GM23338 (cell line): ENCODE measurements at regions not wholly inside any gene's neighbourhood (a gene's known extent, or its start where the extent isn't known, plus 50 kb on each side); places are given as distances from the start of the nearest gene placed in this dataset.

ENCODE experiments used
- ATAC-seq: fragments of 200-7000 bp; cut with Tn5 transposase; 3 replicates; pipeline ENCODE4 v1.9.1; 2020
- DNase-seq: peaks from one replicate; pipeline ENCODE4 v3.0.0-alpha.2; 2015; ENCODE audit warnings: low spot score
- H2AFZ ChIP-seq: fragments of 200-600 bp; sonication (generic); 2 replicates; pipeline ENCODE4 v1.8.0; 2016; ENCODE audit warnings: antibody characterized with exemption, mild to moderate bottlenecking, moderate library complexity
- H3F3A ChIP-seq: fragments of 200-600 bp; sonication (generic); replicated peaks from 2 replicates; pipeline ENCODE4 v1.8.0; 2017; ENCODE audit warnings: antibody characterized with exemption, mixed run types, low read depth
- H3K27ac ChIP-seq: fragments of 200-600 bp; sonication (generic); 2 replicates; pipeline ENCODE4 v1.6.1; 2016; ENCODE audit warnings: low read depth
- H3K27me3 ChIP-seq: fragments of 200-600 bp; sonication (generic); 2 replicates; pipeline ENCODE4 v1.8.0; 2016; ENCODE audit warnings: mild to moderate bottlenecking, mixed run types, moderate library complexity; ENCODE audit not compliant: insufficient read depth
- H3K36me3 ChIP-seq: fragments of 200-600 bp; sonication (generic); 2 replicates; pipeline ENCODE4 v1.8.0; 2016; ENCODE audit warnings: mild to moderate bottlenecking; ENCODE audit not compliant: insufficient read depth
- H3K4me1 ChIP-seq: fragments of 200-600 bp; sonication (generic); 2 replicates; pipeline ENCODE4 v1.8.0; 2016; ENCODE audit warnings: mild to moderate bottlenecking, moderate library complexity; ENCODE audit not compliant: insufficient read depth
- H3K4me2 ChIP-seq: fragments of 200-600 bp; sonication (generic); 2 replicates; pipeline ENCODE4 v1.7.1; 2017; ENCODE audit warnings: mixed run types
- H3K4me3 ChIP-seq: fragments of 200-600 bp; sonication (generic); 2 replicates; pipeline ENCODE4 v1.6.1; 2016; ENCODE audit warnings: mixed run types
- H3K79me2 ChIP-seq: fragments of 200-600 bp; sonication (generic); replicated peaks from 2 replicates; pipeline ENCODE4 v1.8.0; 2017; ENCODE audit warnings: mild to moderate bottlenecking; ENCODE audit not compliant: insufficient read depth
- H3K9me2 ChIP-seq: fragments of 200-600 bp; sonication (generic); 2 replicates; pipeline ENCODE4 v1.8.0; 2017; ENCODE audit not compliant: insufficient read depth
- H4K20me1 ChIP-seq: fragments of 200-600 bp; sonication (generic); replicated peaks from 2 replicates; pipeline ENCODE4 v1.8.0; 2017; ENCODE audit warnings: mild to moderate bottlenecking; ENCODE audit not compliant: insufficient read depth
- H3K27ac Mint-ChIP-seq: 2 replicates; pipeline ENCODE4 v1.8.0; 2020; ENCODE audit warnings: inconsistent platforms, mild to moderate bottlenecking, moderate library complexity, mixed read lengths
- H3K27me3 Mint-ChIP-seq: 3 replicates; pipeline ENCODE4 v1.8.0; 2022; ENCODE audit warnings: low read depth, mild to moderate bottlenecking, moderate library complexity, mixed read lengths, inconsistent platforms; ENCODE audit not compliant: insufficient read depth, poor library complexity
- H3K36me3 Mint-ChIP-seq: 3 replicates; pipeline ENCODE4 v1.8.0; 2021; ENCODE audit warnings: low read depth, mild to moderate bottlenecking, inconsistent platforms, moderate library complexity, mixed read lengths
- H3K4me1 Mint-ChIP-seq: 3 replicates; pipeline ENCODE4 v1.8.0; 2020; ENCODE audit warnings: mild to moderate bottlenecking, inconsistent platforms, mixed read lengths
- H3K4me3 Mint-ChIP-seq: 3 replicates; pipeline ENCODE4 v1.8.0; 2021; ENCODE audit warnings: moderate library complexity, mild to moderate bottlenecking, inconsistent platforms, mixed read lengths
- H3K9me3 Mint-ChIP-seq: 3 replicates; pipeline ENCODE4 v1.8.0; 2020; ENCODE audit warnings: moderate library complexity, mild to moderate bottlenecking, inconsistent platforms, mixed read lengths
- ZNF331 ChIP-seq: fragments of 250-450 bp; sonication (Bioruptor Pico); IDR thresholded peaks from 2 replicates; pipeline ENCODE4 v1.5.0; 2020; ENCODE audit warnings: low read depth, mild to moderate bottlenecking, moderate library complexity
- TF ChIP-seq, protein P1 (sequence below): fragments of 250-450 bp; sonication (Bioruptor Pico); IDR thresholded peaks from 2 replicates; pipeline ENCODE4 v1.5.0; 2020; ENCODE audit warnings: mild to moderate bottlenecking, moderate library complexity
- TF ChIP-seq, protein P2 (sequence below), 2 experiments: fragments of 200-600 bp in 1 of 2; sonication (generic) in 1 of 2; conservative IDR thresholded peaks; 2 replicates each; pipeline versions ENCODE4 v1.5.1 to v1.6.1; 2016 to 2017; ENCODE audit warnings: antibody characterized with exemption in 2 of 2, low read depth in 2 of 2, mild to moderate bottlenecking in 2 of 2, moderate library complexity in 1 of 2

GRCh38 chr17:6923385-6923784 lies 72.5 kb upstream of the ALOX12 start (continued):
- TF ChIP-seq, protein P1, sequence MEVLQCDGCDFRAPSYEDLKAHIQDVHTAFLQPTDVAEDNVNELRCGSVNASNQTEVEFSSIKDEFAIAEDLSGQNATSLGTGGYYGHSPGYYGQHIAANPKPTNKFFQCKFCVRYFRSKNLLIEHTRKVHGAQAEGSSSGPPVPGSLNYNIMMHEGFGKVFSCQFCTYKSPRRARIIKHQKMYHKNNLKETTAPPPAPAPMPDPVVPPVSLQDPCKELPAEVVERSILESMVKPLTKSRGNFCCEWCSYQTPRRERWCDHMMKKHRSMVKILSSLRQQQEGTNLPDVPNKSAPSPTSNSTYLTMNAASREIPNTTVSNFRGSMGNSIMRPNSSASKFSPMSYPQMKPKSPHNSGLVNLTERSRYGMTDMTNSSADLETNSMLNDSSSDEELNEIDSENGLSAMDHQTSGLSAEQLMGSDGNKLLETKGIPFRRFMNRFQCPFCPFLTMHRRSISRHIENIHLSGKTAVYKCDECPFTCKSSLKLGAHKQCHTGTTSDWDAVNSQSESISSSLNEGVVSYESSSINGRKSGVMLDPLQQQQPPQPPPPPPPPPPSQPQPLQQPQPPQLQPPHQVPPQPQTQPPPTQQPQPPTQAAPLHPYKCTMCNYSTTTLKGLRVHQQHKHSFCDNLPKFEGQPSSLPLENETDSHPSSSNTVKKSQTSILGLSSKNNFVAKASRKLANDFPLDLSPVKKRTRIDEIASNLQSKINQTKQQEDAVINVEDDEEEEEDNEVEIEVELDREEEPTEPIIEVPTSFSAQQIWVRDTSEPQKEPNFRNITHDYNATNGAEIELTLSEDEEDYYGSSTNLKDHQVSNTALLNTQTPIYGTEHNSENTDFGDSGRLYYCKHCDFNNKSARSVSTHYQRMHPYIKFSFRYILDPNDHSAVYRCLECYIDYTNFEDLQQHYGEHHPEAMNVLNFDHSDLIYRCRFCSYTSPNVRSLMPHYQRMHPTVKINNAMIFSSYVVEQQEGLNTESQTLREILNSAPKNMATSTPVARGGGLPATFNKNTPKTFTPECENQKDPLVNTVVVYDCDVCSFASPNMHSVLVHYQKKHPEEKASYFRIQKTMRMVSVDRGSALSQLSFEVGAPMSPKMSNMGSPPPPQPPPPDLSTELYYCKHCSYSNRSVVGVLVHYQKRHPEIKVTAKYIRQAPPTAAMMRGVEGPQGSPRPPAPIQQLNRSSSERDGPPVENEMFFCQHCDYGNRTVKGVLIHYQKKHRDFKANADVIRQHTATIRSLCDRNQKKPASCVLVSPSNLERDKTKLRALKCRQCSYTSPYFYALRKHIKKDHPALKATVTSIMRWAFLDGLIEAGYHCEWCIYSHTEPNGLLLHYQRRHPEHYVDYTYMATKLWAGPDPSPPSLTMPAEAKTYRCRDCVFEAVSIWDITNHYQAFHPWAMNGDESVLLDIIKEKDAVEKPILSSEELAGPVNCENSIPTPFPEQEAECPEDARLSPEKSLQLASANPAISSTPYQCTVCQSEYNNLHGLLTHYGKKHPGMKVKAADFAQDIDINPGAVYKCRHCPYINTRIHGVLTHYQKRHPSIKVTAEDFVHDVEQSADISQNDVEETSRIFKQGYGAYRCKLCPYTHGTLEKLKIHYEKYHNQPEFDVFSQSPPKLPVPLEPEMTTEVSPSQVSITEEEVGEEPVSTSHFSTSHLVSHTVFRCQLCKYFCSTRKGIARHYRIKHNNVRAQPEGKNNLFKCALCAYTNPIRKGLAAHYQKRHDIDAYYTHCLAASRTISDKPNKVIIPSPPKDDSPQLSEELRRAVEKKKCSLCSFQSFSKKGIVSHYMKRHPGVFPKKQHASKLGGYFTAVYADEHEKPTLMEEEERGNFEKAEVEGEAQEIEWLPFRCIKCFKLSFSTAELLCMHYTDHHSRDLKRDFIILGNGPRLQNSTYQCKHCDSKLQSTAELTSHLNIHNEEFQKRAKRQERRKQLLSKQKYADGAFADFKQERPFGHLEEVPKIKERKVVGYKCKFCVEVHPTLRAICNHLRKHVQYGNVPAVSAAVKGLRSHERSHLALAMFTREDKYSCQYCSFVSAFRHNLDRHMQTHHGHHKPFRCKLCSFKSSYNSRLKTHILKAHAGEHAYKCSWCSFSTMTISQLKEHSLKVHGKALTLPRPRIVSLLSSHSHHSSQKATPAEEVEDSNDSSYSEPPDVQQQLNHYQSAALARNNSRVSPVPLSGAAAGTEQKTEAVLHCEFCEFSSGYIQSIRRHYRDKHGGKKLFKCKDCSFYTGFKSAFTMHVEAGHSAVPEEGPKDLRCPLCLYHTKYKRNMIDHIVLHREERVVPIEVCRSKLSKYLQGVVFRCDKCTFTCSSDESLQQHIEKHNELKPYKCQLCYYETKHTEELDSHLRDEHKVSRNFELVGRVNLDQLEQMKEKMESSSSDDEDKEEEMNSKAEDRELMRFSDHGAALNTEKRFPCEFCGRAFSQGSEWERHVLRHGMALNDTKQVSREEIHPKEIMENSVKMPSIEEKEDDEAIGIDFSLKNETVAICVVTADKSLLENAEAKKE (CRISPR knock-in tag): no peak

DNA sequence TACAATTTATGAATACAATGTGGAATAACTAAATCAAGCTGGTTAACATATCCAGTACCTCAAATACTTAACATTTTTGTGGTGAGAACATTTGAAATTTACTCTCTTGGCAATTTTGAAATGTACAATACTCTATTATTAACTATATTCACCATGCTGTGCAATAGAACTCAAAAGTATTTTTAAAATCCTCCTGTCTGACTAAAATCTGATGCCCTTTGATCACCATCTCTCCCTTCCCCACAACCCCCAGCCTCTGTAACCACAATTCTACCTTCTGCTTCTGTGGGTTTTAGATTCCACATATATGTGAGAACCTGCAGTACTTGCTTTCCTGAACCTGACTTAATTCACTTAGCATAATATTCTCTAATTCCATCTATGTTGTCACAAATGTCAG lies 71.6 kb upstream of the ALOX12 start:
- Histone ChIP-seq H2AFZ (no peak overlapping the region), H3K27ac (no peak overlapping the region), H4K20me1 (no peaks in the 10 kb centered on the region), H3K4me3 (no peak overlapping the region), H3K36me3 (no peaks in the 10 kb centered on the region), H3F3A (no peaks in the 10 kb centered on the region), H3K79me2 (no peaks in the 10 kb centered on the region), H3K27me3 (no peaks in the 10 kb centered on the region), H3K4me1 (no peaks in the 10 kb centered on the region), H3K9me2 (no peaks in the 10 kb centered on the region), H3K4me2 (no peak overlapping the region)
- H3K4me1 Mint-ChIP-seq: no peaks in the 10 kb centered on the region
- ATAC-seq (no peak), DNase-seq (no peak)
- no peaks in the 10 kb centered on the region for H3K27me3 Mint-ChIP-seq
- H3K4me3 Mint-ChIP-seq: no peak overlapping the region
- peaks cover 64% of the 10 kb centered on the region for H3K36me3 Mint-ChIP-seq
- TF ChIP-seq, protein P2, sequence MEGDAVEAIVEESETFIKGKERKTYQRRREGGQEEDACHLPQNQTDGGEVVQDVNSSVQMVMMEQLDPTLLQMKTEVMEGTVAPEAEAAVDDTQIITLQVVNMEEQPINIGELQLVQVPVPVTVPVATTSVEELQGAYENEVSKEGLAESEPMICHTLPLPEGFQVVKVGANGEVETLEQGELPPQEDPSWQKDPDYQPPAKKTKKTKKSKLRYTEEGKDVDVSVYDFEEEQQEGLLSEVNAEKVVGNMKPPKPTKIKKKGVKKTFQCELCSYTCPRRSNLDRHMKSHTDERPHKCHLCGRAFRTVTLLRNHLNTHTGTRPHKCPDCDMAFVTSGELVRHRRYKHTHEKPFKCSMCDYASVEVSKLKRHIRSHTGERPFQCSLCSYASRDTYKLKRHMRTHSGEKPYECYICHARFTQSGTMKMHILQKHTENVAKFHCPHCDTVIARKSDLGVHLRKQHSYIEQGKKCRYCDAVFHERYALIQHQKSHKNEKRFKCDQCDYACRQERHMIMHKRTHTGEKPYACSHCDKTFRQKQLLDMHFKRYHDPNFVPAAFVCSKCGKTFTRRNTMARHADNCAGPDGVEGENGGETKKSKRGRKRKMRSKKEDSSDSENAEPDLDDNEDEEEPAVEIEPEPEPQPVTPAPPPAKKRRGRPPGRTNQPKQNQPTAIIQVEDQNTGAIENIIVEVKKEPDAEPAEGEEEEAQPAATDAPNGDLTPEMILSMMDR (conservative IDR thresholded peaks at IDR 0.05; ENCODE audit: low read depth in 2 of 2): no peak
- no peak for TF ChIP-seq ZNF331 (CRISPR knock-in tag)
- no peak overlapping the region for H3K27ac Mint-ChIP-seq
- peaks cover 64% of the 10 kb centered on the region for H3K9me3 Mint-ChIP-seq
